IMR-90 (cell line): ENCODE measurements at regions not wholly inside any gene's neighbourhood (a gene's known extent, or its start where the extent isn't known, plus 50 kb on each side); places are given as distances from the start of the nearest gene placed in this dataset.

Source experiments
- BHLHE40 ChIP-seq: fragments of 150-350 bp; IDR thresholded peaks from 2 replicates; pipeline ENCODE4 v1.6.1; 2016; ENCODE audit warnings: mild to moderate bottlenecking, low read depth, low read length
- CEBPB ChIP-seq: IDR thresholded peaks from 2 replicates; pipeline ENCODE4 v1.6.1; 2012; ENCODE audit warnings: low read depth, low read length, improper control_type of control experiment
- CHD1 ChIP-seq: IDR thresholded peaks from 2 replicates; pipeline ENCODE4 v1.6.1; 2012; ENCODE audit warnings: low read depth, low read length, improper control_type of control experiment
- CTCF ChIP-seq: conservative IDR thresholded peaks from 2 replicates; pipeline ENCODE4 v1.5.1; 2012; ENCODE audit warnings: mild to moderate bottlenecking, low read depth, low read length, improper control_type of control experiment
- FOS ChIP-seq: fragments of 150-350 bp; IDR thresholded peaks from 2 replicates; pipeline ENCODE4 v1.6.1; 2016; ENCODE audit warnings: low read depth, low read length
- MAFK ChIP-seq: IDR thresholded peaks from 2 replicates; pipeline ENCODE4 v1.6.1; 2012; ENCODE audit warnings: low read depth, low read length, improper control_type of control experiment
- MXI1 ChIP-seq: IDR thresholded peaks from 2 replicates; pipeline ENCODE4 v1.6.1; 2012; ENCODE audit warnings: low read depth, mild to moderate bottlenecking, low read length, moderate library complexity, borderline replicate concordance
- NFE2L2 ChIP-seq: fragments of 150-350 bp; IDR thresholded peaks from 2 replicates; pipeline ENCODE4 v1.6.1; 2016; ENCODE audit warnings: low read depth, mild to moderate bottlenecking, low read length
- POLR2A ChIP-seq: IDR thresholded peaks from 2 replicates; pipeline ENCODE4 v1.6.1; 2012; ENCODE audit warnings: mild to moderate bottlenecking, low read depth, low read length
- RAD21 ChIP-seq: IDR thresholded peaks from 2 replicates; pipeline ENCODE4 v1.6.1; 2012; ENCODE audit warnings: low read length, improper control_type of control experiment
- RCOR1 ChIP-seq: IDR thresholded peaks from 2 replicates; pipeline ENCODE4 v1.6.1; 2012; ENCODE audit warnings: mild to moderate bottlenecking, low read length, improper control_type of control experiment; ENCODE audit not compliant: insufficient replicate concordance
- RFX5 ChIP-seq: IDR thresholded peaks from 2 replicates; pipeline ENCODE4 v1.8.0; 2012; ENCODE audit warnings: low read depth, mild to moderate bottlenecking, low read length, moderate library complexity
- SMC3 ChIP-seq: fragments of 150-350 bp; IDR thresholded peaks from 2 replicates; pipeline ENCODE4 v1.6.1; 2016; ENCODE audit warnings: low read depth, mild to moderate bottlenecking, antibody characterized with exemption, low read length, moderate library complexity
- USF2 ChIP-seq: fragments of 150-350 bp; IDR thresholded peaks from 2 replicates; pipeline ENCODE4 v1.6.1; 2017; ENCODE audit warnings: mild to moderate bottlenecking, antibody characterized with exemption, low read length, low read depth

DNA sequence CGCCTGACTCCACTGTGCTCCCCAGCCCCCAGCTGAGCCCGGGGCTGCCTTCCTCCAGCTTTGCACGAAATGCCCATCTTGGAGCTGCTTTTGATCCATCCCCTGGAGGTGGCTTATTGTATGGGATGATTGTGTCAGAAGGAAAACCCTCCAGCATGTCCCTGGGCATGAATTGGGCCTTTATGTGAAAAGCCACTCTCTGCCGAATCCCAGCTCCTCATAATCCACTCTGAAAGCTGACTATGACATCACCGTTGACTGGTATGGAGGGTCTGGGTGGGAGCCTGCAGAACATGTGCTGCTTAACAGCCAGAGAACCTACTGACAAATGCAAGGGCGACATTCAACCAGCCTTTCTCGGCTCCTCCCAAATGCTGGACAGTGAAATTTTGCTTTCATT lies 74.6 kb downstream of the NENF start:
- TF ChIP-seq CTCF = no peak
- no peak for TF ChIP-seq CEBPB
- no peak for TF ChIP-seq POLR2A
- no peak for TF ChIP-seq NFE2L2
- no peak for TF ChIP-seq SMC3
- no peak for TF ChIP-seq USF2
- no peak for TF ChIP-seq RFX5
- TF ChIP-seq FOS = no peak
- TF ChIP-seq RCOR1 = no peak
- TF ChIP-seq CHD1 = no peak
- TF ChIP-seq BHLHE40 = no peak
- no peak for TF ChIP-seq RAD21
- TF ChIP-seq MXI1 = no peak
- no peak for TF ChIP-seq MAFK
